HCT116 (cell line): ENCODE measurements at regions not wholly inside any gene's neighbourhood (a gene's known extent, or its start where the extent isn't known, plus 50 kb on each side); places are given as distances from the start of the nearest gene placed in this dataset.

Experiments used
- ATAC-seq: fragments of 200-7000 bp; cut with Tn5 transposase; 2 replicates; pipeline ENCODE4 v1.9.1; 2020; ENCODE audit warnings: mild to moderate bottlenecking, moderate library complexity
- BruUV-seq: library from RNA; stranded (reverse); fragments of 400-500 nt; replicated peaks from 2 replicates; lab custom pipeline; 2021; lab: Mats Ljungman, UMichigan
- CTCF ChIA-PET: fragments of 300-600 bp; sonication (Branson Sonifier 250); formaldehyde crosslinking; loops from one replicate; lab custom pipeline; 2021; ENCODE audit warnings: antibody characterized with exemption; lab: Charles Lee
- POLR2A ChIA-PET: fragments of 300-600, 350-600 bp; sonication (Branson Sonifier 250); formaldehyde crosslinking; loops from one replicate; lab custom pipeline; 2021; ENCODE audit warnings: antibody characterized with exemption; lab: Charles Lee
- RAD21 ChIA-PET, 2 experiments: fragments of 300-600 bp; sonication (Branson Sonifier 250); formaldehyde crosslinking; loops; one replicate each; lab custom pipeline; 2023; ENCODE audit warnings: low total read pairs in 2 of 2; ENCODE audit not compliant: uncharacterized antibody in 2 of 2, unreplicated experiment in 2 of 2, low non-redundant PET in 1 of 2; lab: Charles Lee
- DNase-seq: peaks from one replicate; pipeline ENCODE4 v3.0.0-alpha.2; 2010; ENCODE audit warnings: low read depth, low spot score
- H2AFZ ChIP-seq: fragments of 200-600 bp; shearing (Covaris generic), sonication (generic); 2 replicates; pipeline ENCODE4 v1.6.1; 2017; ENCODE audit warnings: low read depth, mixed run types, mixed read lengths, antibody characterized with exemption, low read length; ENCODE audit not compliant: poor library complexity, severe bottlenecking
- H3K27ac ChIP-seq: 2 replicates; pipeline ENCODE4 v1.5.1; 2012; ENCODE audit warnings: low read depth, low read length
- H3K27me3 ChIP-seq: fragments of 200-600 bp; sonication (generic); 2 replicates; pipeline ENCODE4 v1.6.1; 2016; ENCODE audit warnings: mixed run types, low read length, mixed read lengths; ENCODE audit not compliant: insufficient read depth
- H3K36me3 ChIP-seq, 2 experiments: fragments of 200-500 bp in 1 of 2; fragments of 200-600 bp in 1 of 2; sonication (Bioruptor generic) in 1 of 2; sonication (generic) in 1 of 2; 2 replicates each; pipeline versions ENCODE4 v1.5.1 to v1.6.1; 2014 to 2016; ENCODE audit warnings: low read length in 2 of 2, inconsistent platforms in 1 of 2, mixed read lengths in 1 of 2, mixed run types in 1 of 2; ENCODE audit not compliant: insufficient read depth in 2 of 2, control insufficient read depth in 1 of 2
- H3K4me1 ChIP-seq, 2 experiments: fragments of 200-600 bp in 1 of 2; sonication (generic) in 1 of 2; 2 replicates each; pipeline versions ENCODE4 v1.5.1 to v1.6.1; 2012 to 2017; ENCODE audit warnings: low read length in 2 of 2, inconsistent platforms in 1 of 2, mild to moderate bottlenecking in 1 of 2, mixed read lengths in 1 of 2, mixed run types in 1 of 2, moderate library complexity in 1 of 2; ENCODE audit not compliant: insufficient read depth in 2 of 2, control insufficient read depth in 1 of 2
- H3K4me2 ChIP-seq: fragments of 200-600 bp; sonication (generic); 2 replicates; pipeline ENCODE4 v1.6.1; 2017; ENCODE audit warnings: mixed run types, low read length, mixed read lengths
- H3K4me3 ChIP-seq, 2 experiments: fragments of 200-600 bp in 1 of 2; sonication (generic) in 1 of 2; replicated peaks in 1 of 2; 2 replicates each; pipeline ENCODE4 v1.5.1; 2011 to 2016; ENCODE audit warnings: low read length in 2 of 2, control low read depth in 1 of 2, low read depth in 1 of 2, mild to moderate bottlenecking in 1 of 2, mixed read lengths in 1 of 2, mixed run types in 1 of 2
- H3K79me2 ChIP-seq: fragments of 200-600 bp; sonication (generic); 2 replicates; pipeline ENCODE4 v1.6.1; 2017; ENCODE audit warnings: mild to moderate bottlenecking, mixed run types, low read length, moderate library complexity, mixed read lengths; ENCODE audit not compliant: insufficient read depth
- H3K9ac ChIP-seq: fragments of 200-600 bp; sonication (generic); 2 replicates; pipeline ENCODE4 v1.6.1; 2016; ENCODE audit warnings: low read length, mixed read lengths
- H3K9me2 ChIP-seq: fragments of 200-600 bp; sonication (generic), shearing (Covaris generic); 2 replicates; pipeline ENCODE4 v1.6.1; 2017; ENCODE audit warnings: mixed run types, mild to moderate bottlenecking, moderate library complexity; ENCODE audit not compliant: insufficient read depth
- H3K9me3 ChIP-seq, 2 experiments: fragments of 200-500 bp in 1 of 2; fragments of 200-600 bp in 1 of 2; sonication (Bioruptor generic) in 1 of 2; sonication (generic) in 1 of 2; 2 replicates each; pipeline ENCODE4 v1.6.1; 2014 to 2017; ENCODE audit warnings: low read length in 2 of 2, mixed read lengths in 2 of 2, inconsistent platforms in 1 of 2, low read depth in 1 of 2, mild to moderate bottlenecking in 1 of 2, mixed run types in 1 of 2, moderate library complexity in 1 of 2; ENCODE audit not compliant: control insufficient read depth in 1 of 2, insufficient read depth in 1 of 2
- H4K20me1 ChIP-seq: fragments of 200-600 bp; sonication (generic), shearing (Covaris generic); 2 replicates; pipeline ENCODE4 v1.6.1; 2017; ENCODE audit warnings: mixed run types, mild to moderate bottlenecking, moderate library complexity; ENCODE audit not compliant: insufficient read depth
- ATF3 ChIP-seq: IDR thresholded peaks from 2 replicates; pipeline ENCODE4 v1.6.1; 2012
- CEBPB ChIP-seq: IDR thresholded peaks from 2 replicates; pipeline ENCODE4 v1.6.1; 2012; ENCODE audit warnings: low read depth
- CTCF ChIP-seq, 3 experiments: fragments of 200-600 bp in 1 of 3; sonication (generic) in 1 of 3; IDR thresholded peaks in 2 of 3; conservative IDR thresholded peaks in 1 of 3; 2 replicates each; pipeline ENCODE4 v1.5.1; 2012 to 2017; ENCODE audit warnings: low read depth in 2 of 3, low read length in 2 of 3, antibody characterized with exemption in 1 of 3, borderline replicate concordance in 1 of 3, control low read depth in 1 of 3, mild to moderate bottlenecking in 1 of 3, mixed read lengths in 1 of 3, mixed run types in 1 of 3, moderate library complexity in 1 of 3; ENCODE audit not compliant: insufficient read depth in 1 of 3
- EGR1 ChIP-seq: IDR thresholded peaks from 2 replicates; pipeline ENCODE4 v1.6.1; 2012; ENCODE audit warnings: low read depth
- ELF1 ChIP-seq: IDR thresholded peaks from 2 replicates; pipeline ENCODE4 v1.6.1; 2012; ENCODE audit warnings: low read depth, borderline replicate concordance
- EZH2 ChIP-seq: fragments of 200-600 bp; sonication (generic); IDR thresholded peaks from 2 replicates; pipeline ENCODE4 v1.6.1; 2017; ENCODE audit warnings: antibody characterized with exemption, mixed run types
- EZH2phosphoT487 ChIP-seq: fragments of 200-600 bp; IDR thresholded peaks from 2 replicates; pipeline ENCODE4 v1.6.1; 2018; ENCODE audit warnings: antibody characterized with exemption, borderline replicate concordance
- POLR2A ChIP-seq: IDR thresholded peaks from 2 replicates; pipeline ENCODE4 v1.7.0; 2011; ENCODE audit warnings: borderline replicate concordance; ENCODE audit not compliant: insufficient read depth, insufficient read length; ENCODE audit errors: extremely low read depth
- POLR2AphosphoS5 ChIP-seq: IDR thresholded peaks from 2 replicates; pipeline ENCODE4 v1.6.1; 2011; ENCODE audit warnings: mild to moderate bottlenecking, low read depth, low read length, moderate library complexity
- RAD21 ChIP-seq: IDR thresholded peaks from 2 replicates; pipeline ENCODE4 v1.6.1; 2012; ENCODE audit warnings: low read depth, mild to moderate bottlenecking
- REST ChIP-seq: IDR thresholded peaks from 2 replicates; pipeline ENCODE4 v1.6.1; 2012; ENCODE audit warnings: low read depth
- YY1 ChIP-seq: IDR thresholded peaks from 2 replicates; pipeline ENCODE4 v1.6.1; 2011; ENCODE audit warnings: low read length, low read depth, moderate library complexity, mild to moderate bottlenecking; ENCODE audit not compliant: insufficient replicate concordance; ENCODE audit errors: extremely low read depth
- ZBTB33 ChIP-seq: IDR thresholded peaks from 2 replicates; pipeline ENCODE4 v1.6.1; 2011; ENCODE audit warnings: mild to moderate bottlenecking, low read length, moderate library complexity; ENCODE audit not compliant: insufficient replicate concordance; ENCODE audit errors: extremely low read depth
- intact Hi-C: fragments of 100-400 bp; cut with micrococcal nuclease; formaldehyde crosslinking; loops from 2 replicates; pipeline ENCODE4 v1.10.0; 2022

GRCh38 chr11:80054582-80055165 is 613.8 kb upstream of the TENM4 start:
- ATAC-seq, result no peak
- peaks cover 11% of the 10 kb centered on the region in 2 experiments; a peak in 3 of 4 replicates for H3K9me3 ChIP-seq

More at GRCh38 chr11:80054582-80055165, 613.8 kb upstream of the TENM4 start:
- BruUV-seq, result no TSS peak
- Histone ChIP-seq H4K20me1 (no peaks in the 10 kb centered on the region), H3K9me2 (no peaks in the 10 kb centered on the region), H3K9ac (no peak overlapping the region), H3K27me3 (no peaks in the 10 kb centered on the region), H3K4me3 (no peak overlapping the region), H3K4me1 (no peaks in the 10 kb centered on the region), H3K36me3 (no peaks in the 10 kb centered on the region), H3K79me2 (no peaks in the 10 kb centered on the region), H3K27ac (no peak overlapping the region), H3K4me2 (no peak overlapping the region), H2AFZ (no peak overlapping the region)
- intact Hi-C loops, result no loop called here
- ChIA-PET POLR2A (no interaction called here), CTCF (no interaction called here), RAD21 (no interaction called here)
- no peak for TF ChIP-seq CEBPB
- no peak for TF ChIP-seq REST
- TF ChIP-seq ELF1, result no peak
- TF ChIP-seq POLR2A, result no peak
- no peak for TF ChIP-seq EGR1
- no peak for TF ChIP-seq EZH2
- TF ChIP-seq POLR2AphosphoS5, result no peak
- TF ChIP-seq EZH2phosphoT487, result no peak
- no peak for TF ChIP-seq CTCF (IDR thresholded peaks at IDR 0.05 in 2 of 3, conservative IDR thresholded peaks at IDR 0.05 in 1 of 3; ENCODE audit: borderline replicate concordance in 1 of 3, insufficient read depth in 1 of 3, low read depth in 2 of 3, low read length in 2 of 3)
- no peak for TF ChIP-seq ZBTB33
- no peak for TF ChIP-seq YY1
- no peak for TF ChIP-seq RAD21
- TF ChIP-seq ATF3, result no peak
- DNase-seq, result no peak
